AG09319 (cell line): ENCODE measurements at regions not wholly inside any gene's neighbourhood (a gene's known extent, or its start where the extent isn't known, plus 50 kb on each side); places are given as distances from the start of the nearest gene placed in this dataset.
"Not testable (repeated sequence)": the region's sequence is repeated elsewhere in the genome, so short reads cannot be mapped to it uniquely, and the experiment has no call there.

Source experiments
- DNase-seq: peaks from one replicate; pipeline ENCODE4 v3.0.0-alpha.2; 2010; ENCODE audit warnings: low read depth; ENCODE audit errors: extremely low read depth
- CTCF ChIP-seq: IDR thresholded peaks from 2 replicates; pipeline ENCODE4 v1.5.1; 2011; ENCODE audit warnings: low read depth, mild to moderate bottlenecking, inconsistent platforms, low read length, moderate library complexity

GRCh38 chr7:50849991-50850390 lies 67.3 kb upstream of the GRB10 start:
- no peak for TF ChIP-seq CTCF
- no peak for DNase-seq

GRCh38 chr7:50848203-50848602 lies 65.5 kb upstream of the GRB10 start:
- no peak for TF ChIP-seq CTCF
- DNase-seq: no peak

GRCh38 chr7:50844861-50845260 lies 62.2 kb upstream of the GRB10 start:
- DNase-seq: not testable (repeated sequence)

GRCh38 chr7:50842041-50842440 lies 59.3 kb upstream of the GRB10 start:
- DNase-seq: no peak
- TF ChIP-seq CTCF: no peak

- peak; percentile 7 for DNase-seq
- no peak for TF ChIP-seq CTCF
These were observed 56.1 kb upstream of the GRB10 start for GRCh38 chr7:50838675-50839377.

- TF ChIP-seq CTCF: no peak
- no peak for DNase-seq
These were observed 55.3 kb upstream of the GRB10 start for GRCh38 chr7:50837965-50838364.

- TF ChIP-seq CTCF: no peak
- no peak for DNase-seq
These were observed 54.0 kb upstream of the GRB10 start for GRCh38 chr7:50836646-50837045.

- no peak for TF ChIP-seq CTCF
- DNase-seq: no peak
These were observed 52.5 kb upstream of the GRB10 start for GRCh38 chr7:50835156-50835555.
